CD4-positive, alpha-beta T cell (primary cell): ENCODE measurements at regions not wholly inside any gene's neighbourhood (a gene's known extent, or its start where the extent isn't known, plus 50 kb on each side); places are given as distances from the start of the nearest gene placed in this dataset.
"Not testable (repeated sequence)": the region's sequence is repeated elsewhere in the genome, so short reads cannot be mapped to it uniquely, and the experiment has no call there.

Experiments used
- ATAC-seq: fragments of 200-7000 bp; cut with Tn5 transposase; one replicate; pipeline ENCODE4 v1.10.0; 2022; ENCODE audit warnings: mild to moderate bottlenecking; ENCODE audit not compliant: poor library complexity
- CTCF ChIA-PET: fragments of 350-600 bp; sonication (Branson Sonifier 250); formaldehyde crosslinking; loops from one replicate; lab custom pipeline; 2021; ENCODE audit warnings: antibody characterized with exemption, inconsistent platforms; lab: Charles Lee
- POLR2A ChIA-PET: fragments of 350-600 bp; sonication (Branson Sonifier 250); formaldehyde crosslinking; loops from one replicate; lab custom pipeline; 2021; ENCODE audit warnings: antibody characterized with exemption, inconsistent platforms; lab: Charles Lee
- DNase-seq, 14 experiments: peaks; one replicate each; pipeline ENCODE4 v3.0.0-alpha.2; 2013 to 2020; ENCODE audit warnings: mixed read lengths in 2 of 14
- H3K27ac ChIP-seq, 2 donors: one replicate each; pipeline versions ENCODE4 v1.5.1 to v1.7.0; 2013; ENCODE audit warnings: low read length in 2 of 2, low read depth in 1 of 2, mild to moderate bottlenecking in 1 of 2
- H3K27me3 ChIP-seq, 2 experiments: 1 replicate in 1 of 2; 2 replicates in 1 of 2; pipeline versions ENCODE4 v1.6.1 to v1.7.0; 2013; ENCODE audit warnings: low read length in 2 of 2, control low read depth in 1 of 2, mild to moderate bottlenecking in 1 of 2, moderate library complexity in 1 of 2; ENCODE audit not compliant: insufficient read depth in 2 of 2, control insufficient read depth in 1 of 2
- H3K36me3 ChIP-seq: one replicate; pipeline ENCODE4 v1.6.1; 2013; ENCODE audit warnings: low read length, control low read depth; ENCODE audit not compliant: insufficient read depth
- H3K4me1 ChIP-seq: one replicate; pipeline ENCODE4 v1.6.1; 2013; ENCODE audit warnings: low read length, control low read depth; ENCODE audit not compliant: insufficient read depth
- H3K4me3 ChIP-seq: one replicate; pipeline ENCODE4 v1.5.1; 2013; ENCODE audit warnings: mild to moderate bottlenecking, low read length, moderate library complexity
- H3K9me3 ChIP-seq, 2 experiments: 1 replicate in 1 of 2; 2 replicates in 1 of 2; pipeline versions ENCODE4 v1.6.1 to v1.7.0; 2013; ENCODE audit warnings: low read length in 2 of 2, mild to moderate bottlenecking in 2 of 2, control low read depth in 1 of 2, moderate library complexity in 1 of 2; ENCODE audit not compliant: control insufficient read depth in 1 of 2, insufficient read depth in 1 of 2
- H3K27ac Mint-ChIP-seq: one replicate; pipeline ENCODE4 v1.8.0; 2020; ENCODE audit warnings: mixed read lengths
- H3K27me3 Mint-ChIP-seq: one replicate; pipeline ENCODE4 v1.8.0; 2021; ENCODE audit warnings: mixed read lengths
- H3K36me3 Mint-ChIP-seq: one replicate; pipeline ENCODE4 v1.8.0; 2021; ENCODE audit warnings: low read depth, mixed read lengths
- H3K4me1 Mint-ChIP-seq: one replicate; pipeline ENCODE4 v1.8.0; 2021; ENCODE audit warnings: low read depth, mixed read lengths
- H3K4me3 Mint-ChIP-seq: one replicate; pipeline ENCODE4 v1.8.0; 2020; ENCODE audit warnings: mild to moderate bottlenecking, mixed read lengths
- H3K9me3 Mint-ChIP-seq: one replicate; pipeline ENCODE4 v1.8.0; 2020; ENCODE audit warnings: mixed read lengths
- intact Hi-C, 2 experiments: fragments of 100-400 bp; cut with DNase I in 1 of 2; cut with micrococcal nuclease in 1 of 2; formaldehyde crosslinking; loops; one replicate each; pipeline versions ENCODE4 v1.15.1 to v1.9.0; 2023 to 2025; cut with DNase I, micrococcal nuclease
- TF ChIP-seq, protein P1 (sequence below): fragments of 200-600 bp; IDR thresholded peaks from one replicate; pipeline ENCODE4 v1.8.0; 2022; ENCODE audit warnings: antibody characterized with exemption, mild to moderate bottlenecking

DNA sequence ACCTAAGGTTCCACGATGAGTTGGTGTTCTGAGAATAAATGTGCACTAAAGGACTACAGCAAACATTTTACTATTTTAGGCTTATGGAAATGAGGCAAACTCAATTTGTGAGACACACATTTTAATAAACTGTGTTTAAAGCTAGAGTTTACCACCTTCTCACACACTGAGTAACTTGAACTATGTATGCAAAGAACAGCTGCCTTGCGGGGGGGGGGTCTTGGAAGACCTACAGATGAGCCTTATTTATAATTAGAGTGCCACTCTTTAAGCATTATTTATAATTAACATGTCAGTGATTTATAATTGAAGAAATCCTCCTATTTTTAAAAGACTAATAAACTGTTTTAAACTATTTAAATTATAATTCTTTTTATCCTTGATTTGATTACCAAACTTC is 300.4 kb downstream of the DLEU7 start:
- Mint-ChIP-seq H3K9me3 (no peaks in the 10 kb centered on the region), H3K4me1 (no peaks in the 10 kb centered on the region), H3K27ac (no peak overlapping the region), H3K36me3 (no peaks in the 10 kb centered on the region), H3K27me3 (peaks cover 6% of the 10 kb centered on the region), H3K4me3 (no peak overlapping the region)
- no peaks in the 10 kb centered on the region for H3K27me3 ChIP-seq
- no peak overlapping the region for H3K27ac ChIP-seq
- no peaks in the 10 kb centered on the region for H3K36me3 ChIP-seq
- no peak overlapping the region for H3K4me3 ChIP-seq
- H3K9me3 ChIP-seq: peaks cover 0 to 11% of the 10 kb centered on the region in 2 experiments
- ChIA-PET CTCF (no interaction called here), POLR2A (no interaction called here)
- no peak for DNase-seq
- no peaks in the 10 kb centered on the region for H3K4me1 ChIP-seq
- TF ChIP-seq, protein P1, sequence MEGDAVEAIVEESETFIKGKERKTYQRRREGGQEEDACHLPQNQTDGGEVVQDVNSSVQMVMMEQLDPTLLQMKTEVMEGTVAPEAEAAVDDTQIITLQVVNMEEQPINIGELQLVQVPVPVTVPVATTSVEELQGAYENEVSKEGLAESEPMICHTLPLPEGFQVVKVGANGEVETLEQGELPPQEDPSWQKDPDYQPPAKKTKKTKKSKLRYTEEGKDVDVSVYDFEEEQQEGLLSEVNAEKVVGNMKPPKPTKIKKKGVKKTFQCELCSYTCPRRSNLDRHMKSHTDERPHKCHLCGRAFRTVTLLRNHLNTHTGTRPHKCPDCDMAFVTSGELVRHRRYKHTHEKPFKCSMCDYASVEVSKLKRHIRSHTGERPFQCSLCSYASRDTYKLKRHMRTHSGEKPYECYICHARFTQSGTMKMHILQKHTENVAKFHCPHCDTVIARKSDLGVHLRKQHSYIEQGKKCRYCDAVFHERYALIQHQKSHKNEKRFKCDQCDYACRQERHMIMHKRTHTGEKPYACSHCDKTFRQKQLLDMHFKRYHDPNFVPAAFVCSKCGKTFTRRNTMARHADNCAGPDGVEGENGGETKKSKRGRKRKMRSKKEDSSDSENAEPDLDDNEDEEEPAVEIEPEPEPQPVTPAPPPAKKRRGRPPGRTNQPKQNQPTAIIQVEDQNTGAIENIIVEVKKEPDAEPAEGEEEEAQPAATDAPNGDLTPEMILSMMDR: no peak
- intact Hi-C loops: no loop called here
- no peak for ATAC-seq

DNA sequence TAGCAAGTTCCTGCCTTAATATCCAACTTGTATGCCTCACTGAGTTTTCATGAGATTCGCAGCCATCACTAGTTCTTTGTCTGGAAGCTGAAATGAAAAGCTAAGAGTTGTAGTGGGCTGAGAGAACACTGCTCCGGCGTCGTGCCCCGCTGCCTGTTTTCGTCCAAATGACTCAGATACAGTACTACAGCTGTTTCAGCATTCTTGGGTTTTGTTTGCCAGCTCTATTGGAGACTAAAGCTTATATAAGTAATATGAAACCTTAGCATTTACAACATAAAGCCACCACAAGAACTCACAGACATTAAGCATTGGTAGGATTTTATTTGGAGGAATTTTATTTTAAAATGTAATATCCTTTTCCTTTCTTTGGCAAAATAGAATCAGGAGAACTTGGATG is 299.7 kb downstream of the DLEU7 start:
- peaks cover 6% of the 10 kb centered on the region for H3K27me3 Mint-ChIP-seq
- no peak overlapping the region for H3K4me3 Mint-ChIP-seq
- Histone ChIP-seq H3K4me1 (no peaks in the 10 kb centered on the region), H3K9me3 (peaks cover 0 to 6% of the 10 kb centered on the region in 2 experiments), H3K4me3 (no peak overlapping the region), H3K27me3 (no peaks in the 10 kb centered on the region), H3K27ac (no peak overlapping the region), H3K36me3 (no peaks in the 10 kb centered on the region)
- DNase-seq (no peak), ATAC-seq (no peak)
- no peaks in the 10 kb centered on the region for H3K9me3 Mint-ChIP-seq
- ChIA-PET CTCF (no interaction called here), POLR2A (no interaction called here)
- intact Hi-C loops: no loop called here
- no peaks in the 10 kb centered on the region for H3K4me1 Mint-ChIP-seq
- no peaks in the 10 kb centered on the region for H3K36me3 Mint-ChIP-seq
- TF ChIP-seq, protein P1: no peak
- no peak overlapping the region for H3K27ac Mint-ChIP-seq

DNA sequence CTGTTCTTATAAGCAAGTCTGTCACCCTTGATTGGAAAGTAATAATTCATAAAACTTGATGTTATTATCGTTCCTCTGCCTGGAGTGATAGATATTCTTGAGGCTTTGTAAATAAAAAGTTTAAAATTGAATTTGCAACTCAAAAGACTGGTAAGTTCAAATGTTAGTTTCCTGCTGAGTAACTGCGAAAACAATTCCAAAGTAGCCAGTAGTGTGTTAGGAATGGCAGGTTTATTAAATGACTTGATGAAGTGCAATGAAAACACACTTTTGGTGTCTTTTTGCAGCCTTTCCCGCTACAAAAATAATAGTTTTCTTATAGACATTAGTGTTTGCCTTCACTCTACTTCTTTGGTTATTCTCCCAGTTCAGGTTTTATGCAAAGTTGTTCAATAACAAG is 299.3 kb downstream of the DLEU7 start:
- TF ChIP-seq, protein P1: no peak
- H3K27ac Mint-ChIP-seq: no peak overlapping the region
- H3K27me3 Mint-ChIP-seq: peaks cover 2% of the 10 kb centered on the region
- Histone ChIP-seq H3K36me3 (no peaks in the 10 kb centered on the region), H3K4me3 (no peak overlapping the region), H3K9me3 (peaks cover 0 to 1% of the 10 kb centered on the region in 2 experiments), H3K27me3 (no peaks in the 10 kb centered on the region), H3K27ac (no peak overlapping the region), H3K4me1 (no peaks in the 10 kb centered on the region)
- ChIA-PET CTCF (no interaction called here), POLR2A (no interaction called here)
- DNase-seq (no peak), ATAC-seq (no peak)
- H3K9me3 Mint-ChIP-seq: no peaks in the 10 kb centered on the region
- intact Hi-C loops: no loop called here
- no peaks in the 10 kb centered on the region for H3K36me3 Mint-ChIP-seq
- H3K4me1 Mint-ChIP-seq: no peaks in the 10 kb centered on the region
- H3K4me3 Mint-ChIP-seq: no peak overlapping the region

GRCh38 chr13:50547175-50547574 is 296.3 kb downstream of the DLEU7 start:
- H3K36me3 Mint-ChIP-seq, H3K9me3 ChIP-seq, H3K4me1 Mint-ChIP-seq, CTCF ChIA-PET, DNase-seq, H3K27me3 Mint-ChIP-seq, H3K4me3 ChIP-seq, H3K4me1 ChIP-seq, H3K27ac Mint-ChIP-seq, H3K36me3 ChIP-seq, POLR2A ChIA-PET, H3K4me3 Mint-ChIP-seq, intact Hi-C loops, ATAC-seq, H3K27ac ChIP-seq, H3K27me3 ChIP-seq, H3K9me3 Mint-ChIP-seq: not testable (repeated sequence)
